ENCODE measurements at regions not wholly inside any gene's neighbourhood (a gene's known extent, or its start where the extent isn't known, plus 50 kb on each side); places are given as distances from the start of the nearest gene placed in this dataset.

- TF ChIP-seq CTCF (conservative IDR thresholded peaks at IDR 0.05; ENCODE audit: low read depth, low read length) (no peak), RCOR1 (IDR thresholded peaks at IDR 0.05; ENCODE audit: insufficient replicate concordance, low read length) (no peak), FOS (IDR thresholded peaks at IDR 0.05; ENCODE audit: low read depth, low read length) (no peak), MAFK (IDR thresholded peaks at IDR 0.05; ENCODE audit: low read depth, low read length) (no peak), SMC3 (IDR thresholded peaks at IDR 0.05; ENCODE audit: low read depth, low read length) (no peak), POLR2A (IDR thresholded peaks at IDR 0.05; ENCODE audit: low read depth, low read length) (no peak), MXI1 (IDR thresholded peaks at IDR 0.05; ENCODE audit: borderline replicate concordance, low read depth, low read length) (no peak), CEBPB (IDR thresholded peaks at IDR 0.05; ENCODE audit: low read depth, low read length) (no peak), RFX5 (IDR thresholded peaks at IDR 0.05; ENCODE audit: low read depth, low read length) (no peak), USF2 (IDR thresholded peaks at IDR 0.05; ENCODE audit: low read depth, low read length) (no peak), CHD1 (IDR thresholded peaks at IDR 0.05; ENCODE audit: low read depth, low read length) (no peak), MAZ (IDR thresholded peaks at IDR 0.05; ENCODE audit: borderline replicate concordance, low read depth, low read length) (no peak)
Measured at GRCh38 chr9:23215688-23216087, 610.4 kb downstream of the ELAVL2 start.

All from IMR-90 (cell line).